ENCODE measurements at regions not wholly inside any gene's neighbourhood (a gene's known extent, or its start where the extent isn't known, plus 50 kb on each side); places are given as distances from the start of the nearest gene placed in this dataset.

DNA sequence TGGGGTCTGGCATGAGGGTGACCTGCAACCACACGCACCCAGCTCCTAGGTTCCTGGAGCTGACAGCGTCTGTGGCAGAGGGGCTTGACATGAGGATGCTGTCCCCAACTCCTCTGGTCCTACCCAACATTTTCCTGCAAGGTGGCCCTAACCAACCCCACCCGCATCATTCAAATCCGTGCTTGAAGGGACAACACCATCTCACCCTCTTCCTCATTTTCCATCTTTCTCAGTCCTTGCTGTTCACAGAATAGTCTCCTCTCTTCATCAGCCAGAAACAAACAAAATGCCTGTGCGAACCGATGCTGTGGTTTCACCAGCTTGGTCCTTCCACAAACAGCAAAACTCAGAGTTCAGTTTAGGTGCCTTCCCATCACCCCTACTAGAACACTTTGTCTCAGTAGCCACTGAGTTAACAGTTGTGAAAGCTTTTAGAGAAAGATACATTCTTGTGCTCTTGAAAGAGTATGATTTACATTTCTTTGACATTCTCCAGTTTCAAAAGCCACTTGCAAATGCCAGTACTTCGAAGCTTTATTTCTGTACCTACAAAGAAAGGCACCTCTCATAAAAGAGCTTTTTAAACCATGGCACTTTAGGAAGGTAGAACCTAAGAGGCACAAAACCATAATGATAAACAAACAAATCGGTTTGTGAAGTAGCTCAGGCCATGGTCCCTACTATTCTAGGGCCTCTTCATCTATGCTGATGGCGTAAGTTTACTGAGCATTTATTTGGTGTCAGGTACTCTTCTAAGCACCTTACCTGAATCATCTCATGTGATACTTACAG, 360.1 kb downstream of the SHQ1 start:
- H4K20me1 ChIP-seq (ENCODE audit: low read depth, low read length): no peaks in the 10 kb centered on the region
- H2AFZ ChIP-seq (ENCODE audit: low read depth, low read length, severe bottlenecking): no peak overlapping the region
- H3K9me2 ChIP-seq (replicated peaks; ENCODE audit: insufficient read depth, low read length): no peaks in the 10 kb centered on the region
- H3K79me2 ChIP-seq (ENCODE audit: insufficient read depth, low read length): no peaks in the 10 kb centered on the region
- H3K9me3 ChIP-seq (ENCODE audit: insufficient read depth, low read length): no peaks in the 10 kb centered on the region
- no peak overlapping the region for H3K27ac ChIP-seq (ENCODE audit: low read depth, low read length)
- no peak for TF ChIP-seq EZH2phosphoT487 (conservative IDR thresholded peaks at IDR 0.05; ENCODE audit: low read length)
- TF ChIP-seq, protein P1, sequence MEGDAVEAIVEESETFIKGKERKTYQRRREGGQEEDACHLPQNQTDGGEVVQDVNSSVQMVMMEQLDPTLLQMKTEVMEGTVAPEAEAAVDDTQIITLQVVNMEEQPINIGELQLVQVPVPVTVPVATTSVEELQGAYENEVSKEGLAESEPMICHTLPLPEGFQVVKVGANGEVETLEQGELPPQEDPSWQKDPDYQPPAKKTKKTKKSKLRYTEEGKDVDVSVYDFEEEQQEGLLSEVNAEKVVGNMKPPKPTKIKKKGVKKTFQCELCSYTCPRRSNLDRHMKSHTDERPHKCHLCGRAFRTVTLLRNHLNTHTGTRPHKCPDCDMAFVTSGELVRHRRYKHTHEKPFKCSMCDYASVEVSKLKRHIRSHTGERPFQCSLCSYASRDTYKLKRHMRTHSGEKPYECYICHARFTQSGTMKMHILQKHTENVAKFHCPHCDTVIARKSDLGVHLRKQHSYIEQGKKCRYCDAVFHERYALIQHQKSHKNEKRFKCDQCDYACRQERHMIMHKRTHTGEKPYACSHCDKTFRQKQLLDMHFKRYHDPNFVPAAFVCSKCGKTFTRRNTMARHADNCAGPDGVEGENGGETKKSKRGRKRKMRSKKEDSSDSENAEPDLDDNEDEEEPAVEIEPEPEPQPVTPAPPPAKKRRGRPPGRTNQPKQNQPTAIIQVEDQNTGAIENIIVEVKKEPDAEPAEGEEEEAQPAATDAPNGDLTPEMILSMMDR (IDR thresholded peaks at IDR 0.05; ENCODE audit: insufficient read depth, low read length, poor library complexity, severe bottlenecking): no peak
- no peak overlapping the region for H3K4me3 ChIP-seq (ENCODE audit: insufficient read depth, low read length, poor library complexity, severe bottlenecking)
- H3K36me3 ChIP-seq (ENCODE audit: low read length): no peaks in the 10 kb centered on the region
- H3K9ac ChIP-seq (ENCODE audit: low read length): no peak overlapping the region
- H3F3A ChIP-seq (ENCODE audit: insufficient read depth): no peaks in the 10 kb centered on the region
- H3K4me2 ChIP-seq (ENCODE audit: low read depth, low read length, poor library complexity, severe bottlenecking): no peak overlapping the region
- H3K27me3 ChIP-seq (ENCODE audit: low read length): no peaks in the 10 kb centered on the region

DNA sequence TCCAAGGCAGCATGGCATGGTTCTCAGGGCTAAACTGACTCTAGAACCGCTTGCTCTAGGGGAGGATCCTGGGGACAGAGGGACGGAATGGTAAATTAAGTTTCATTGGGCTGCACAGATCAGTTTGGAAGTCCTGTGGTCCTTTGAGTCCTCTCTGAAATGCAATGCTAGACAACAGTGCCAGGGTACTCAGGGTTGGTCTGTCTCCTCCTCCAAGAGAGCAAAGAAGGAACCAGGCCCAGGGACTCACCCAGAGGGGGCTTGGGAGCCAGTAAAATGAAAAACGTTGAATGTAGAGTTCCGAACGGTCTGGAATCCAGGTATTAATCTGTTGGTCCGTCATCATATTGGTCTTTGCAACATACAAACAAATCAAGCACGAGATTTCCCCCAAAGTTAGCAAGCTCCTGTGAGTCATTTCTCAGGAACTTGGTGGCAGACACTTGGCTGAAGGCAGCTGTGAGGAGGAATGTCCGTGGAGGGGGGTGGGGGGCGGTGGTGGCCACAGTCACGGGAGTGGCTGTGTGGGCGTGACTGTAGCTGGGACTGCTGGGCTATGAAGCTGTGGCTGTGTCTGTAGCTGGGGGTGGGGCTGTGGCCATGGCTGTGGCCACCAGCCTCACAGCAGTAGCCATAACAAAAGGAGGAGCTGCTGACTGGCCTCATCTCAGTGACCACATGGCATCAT, 361.0 kb downstream of the SHQ1 start:
- Histone ChIP-seq H2AFZ (ENCODE audit: low read depth, low read length, severe bottlenecking) (no peak overlapping the region), H3K9ac (ENCODE audit: low read length) (no peak overlapping the region), H3F3A (ENCODE audit: insufficient read depth) (no peaks in the 10 kb centered on the region), H3K27me3 (ENCODE audit: low read length) (no peaks in the 10 kb centered on the region), H3K4me3 (ENCODE audit: insufficient read depth, low read length, poor library complexity, severe bottlenecking) (no peak overlapping the region), H3K27ac (ENCODE audit: low read depth, low read length) (no peak overlapping the region), H3K9me3 (ENCODE audit: insufficient read depth, low read length) (no peaks in the 10 kb centered on the region), H3K4me2 (ENCODE audit: low read depth, low read length, poor library complexity, severe bottlenecking) (no peak overlapping the region), H4K20me1 (ENCODE audit: low read depth, low read length) (no peaks in the 10 kb centered on the region), H3K79me2 (ENCODE audit: insufficient read depth, low read length) (no peaks in the 10 kb centered on the region), H3K9me2 (replicated peaks; ENCODE audit: insufficient read depth, low read length) (no peaks in the 10 kb centered on the region), H3K36me3 (ENCODE audit: low read length) (no peaks in the 10 kb centered on the region)
- no peak for TF ChIP-seq EZH2phosphoT487 (conservative IDR thresholded peaks at IDR 0.05; ENCODE audit: low read length)
- TF ChIP-seq, protein P1 (IDR thresholded peaks at IDR 0.05; ENCODE audit: insufficient read depth, low read length, poor library complexity, severe bottlenecking): no peak

- Histone ChIP-seq H3K27me3 (ENCODE audit: low read length) (no peaks in the 10 kb centered on the region), H4K20me1 (ENCODE audit: low read depth, low read length) (no peaks in the 10 kb centered on the region), H3K27ac (ENCODE audit: low read depth, low read length) (no peak overlapping the region), H3K9me3 (ENCODE audit: insufficient read depth, low read length) (no peaks in the 10 kb centered on the region), H3K9ac (ENCODE audit: low read length) (no peak overlapping the region), H3K4me3 (ENCODE audit: insufficient read depth, low read length, poor library complexity, severe bottlenecking) (no peak overlapping the region), H3K79me2 (ENCODE audit: insufficient read depth, low read length) (no peaks in the 10 kb centered on the region), H3K9me2 (replicated peaks; ENCODE audit: insufficient read depth, low read length) (no peaks in the 10 kb centered on the region), H2AFZ (ENCODE audit: low read depth, low read length, severe bottlenecking) (no peak overlapping the region), H3K4me2 (ENCODE audit: low read depth, low read length, poor library complexity, severe bottlenecking) (no peak overlapping the region), H3F3A (ENCODE audit: insufficient read depth) (no peaks in the 10 kb centered on the region), H3K36me3 (ENCODE audit: low read length) (no peaks in the 10 kb centered on the region)
- no peak for TF ChIP-seq EZH2phosphoT487 (conservative IDR thresholded peaks at IDR 0.05; ENCODE audit: low read length)
- TF ChIP-seq, protein P1 (IDR thresholded peaks at IDR 0.05; ENCODE audit: insufficient read depth, low read length, poor library complexity, severe bottlenecking): no peak
Measured at GRCh38 chr3:72485641-72486040, 362.6 kb downstream of the SHQ1 start.

Measured in SU-DHL-6 (cell line).